GM12873 (cell line): ENCODE measurements at regions not wholly inside any gene's neighbourhood (a gene's known extent, or its start where the extent isn't known, plus 50 kb on each side); places are given as distances from the start of the nearest gene placed in this dataset.

Experiments
- TF ChIP-seq, protein P1 (sequence below): IDR thresholded peaks from 2 replicates; pipeline ENCODE4 v1.5.1; 2012; ENCODE audit warnings: low read depth, mild to moderate bottlenecking, moderate library complexity, low read length, control low read depth; ENCODE audit not compliant: insufficient read depth; ENCODE audit errors: missing control alignments

DNA sequence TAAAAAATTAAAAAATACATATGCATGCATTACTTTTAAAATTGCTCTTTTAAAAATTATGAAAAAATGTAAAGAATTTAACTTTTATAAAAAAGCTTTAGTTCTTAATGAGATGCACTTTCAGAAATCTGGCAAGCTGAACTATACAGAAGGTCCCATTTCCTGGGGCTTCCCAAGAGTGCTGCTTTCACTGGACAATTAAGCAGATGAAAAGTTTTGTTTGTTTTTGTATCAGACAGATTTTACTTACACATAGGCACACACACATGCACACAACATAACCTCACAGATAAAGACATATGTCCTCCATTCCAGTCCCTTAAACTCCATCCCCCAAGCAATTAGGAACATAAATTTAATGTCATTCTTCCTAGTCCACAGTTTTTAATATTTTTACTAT is 402.3 kb upstream of the ASIC2 start:
- TF ChIP-seq, protein P1, sequence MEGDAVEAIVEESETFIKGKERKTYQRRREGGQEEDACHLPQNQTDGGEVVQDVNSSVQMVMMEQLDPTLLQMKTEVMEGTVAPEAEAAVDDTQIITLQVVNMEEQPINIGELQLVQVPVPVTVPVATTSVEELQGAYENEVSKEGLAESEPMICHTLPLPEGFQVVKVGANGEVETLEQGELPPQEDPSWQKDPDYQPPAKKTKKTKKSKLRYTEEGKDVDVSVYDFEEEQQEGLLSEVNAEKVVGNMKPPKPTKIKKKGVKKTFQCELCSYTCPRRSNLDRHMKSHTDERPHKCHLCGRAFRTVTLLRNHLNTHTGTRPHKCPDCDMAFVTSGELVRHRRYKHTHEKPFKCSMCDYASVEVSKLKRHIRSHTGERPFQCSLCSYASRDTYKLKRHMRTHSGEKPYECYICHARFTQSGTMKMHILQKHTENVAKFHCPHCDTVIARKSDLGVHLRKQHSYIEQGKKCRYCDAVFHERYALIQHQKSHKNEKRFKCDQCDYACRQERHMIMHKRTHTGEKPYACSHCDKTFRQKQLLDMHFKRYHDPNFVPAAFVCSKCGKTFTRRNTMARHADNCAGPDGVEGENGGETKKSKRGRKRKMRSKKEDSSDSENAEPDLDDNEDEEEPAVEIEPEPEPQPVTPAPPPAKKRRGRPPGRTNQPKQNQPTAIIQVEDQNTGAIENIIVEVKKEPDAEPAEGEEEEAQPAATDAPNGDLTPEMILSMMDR, result no peak

DNA sequence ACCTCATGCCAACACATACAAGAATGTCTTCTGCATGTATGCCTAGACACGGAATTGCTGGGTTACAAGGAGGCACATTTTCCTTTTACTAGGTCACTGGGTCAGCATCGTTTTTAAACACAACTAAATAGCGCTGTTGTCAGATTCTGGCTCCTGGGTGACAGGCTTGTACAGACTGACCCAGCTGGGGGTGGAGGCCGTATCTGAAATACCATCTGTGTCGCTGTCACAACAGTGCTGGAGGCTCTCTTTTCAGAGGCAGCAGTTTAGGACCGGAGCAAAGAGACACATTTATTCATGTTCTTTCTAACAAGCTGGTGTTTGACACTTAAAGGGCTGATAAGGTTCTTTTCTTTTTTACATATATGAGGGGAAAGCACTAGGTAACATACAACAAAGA is 403.0 kb upstream of the ASIC2 start:
- TF ChIP-seq, protein P1, result no peak

DNA sequence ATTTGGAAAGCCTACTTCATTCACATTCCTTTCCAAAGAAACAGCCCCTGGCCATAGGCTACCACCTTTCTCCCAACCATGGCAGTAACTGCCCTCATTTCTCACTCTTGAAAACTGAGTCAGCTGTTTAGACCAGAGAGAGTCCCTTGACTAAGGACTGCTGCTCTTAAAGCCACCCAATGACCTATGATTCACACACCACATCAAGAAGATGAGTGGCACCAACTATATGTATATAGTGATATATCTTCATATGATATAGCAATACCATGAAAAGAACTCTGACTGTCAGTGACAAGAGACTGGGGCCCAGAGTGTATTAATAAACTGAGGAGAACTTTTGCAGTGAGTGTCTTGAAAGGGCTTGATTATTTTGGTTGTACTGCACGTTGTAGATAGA is 404.5 kb upstream of the ASIC2 start:
- TF ChIP-seq, protein P1, result no peak

DNA sequence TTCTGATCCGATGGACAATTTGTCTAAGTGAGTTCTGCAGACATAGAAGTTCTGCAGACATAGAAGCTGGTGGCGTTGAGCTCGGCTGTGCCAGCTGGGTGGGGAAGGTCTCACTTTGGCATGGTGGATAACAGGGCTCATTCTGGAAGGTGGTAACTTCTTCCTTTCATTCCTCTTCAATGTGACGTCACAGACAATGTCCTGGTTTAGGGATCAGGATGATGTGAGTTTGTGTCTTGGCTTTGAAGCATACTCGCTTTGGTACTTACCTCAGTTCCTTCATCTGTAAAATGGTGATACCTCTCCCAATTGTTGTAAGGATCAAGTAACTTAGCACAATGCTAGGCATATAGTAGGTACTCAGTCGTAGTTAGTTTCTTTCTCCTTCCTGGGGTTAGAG is 408.8 kb upstream of the ASIC2 start:
- TF ChIP-seq, protein P1, result no peak

DNA sequence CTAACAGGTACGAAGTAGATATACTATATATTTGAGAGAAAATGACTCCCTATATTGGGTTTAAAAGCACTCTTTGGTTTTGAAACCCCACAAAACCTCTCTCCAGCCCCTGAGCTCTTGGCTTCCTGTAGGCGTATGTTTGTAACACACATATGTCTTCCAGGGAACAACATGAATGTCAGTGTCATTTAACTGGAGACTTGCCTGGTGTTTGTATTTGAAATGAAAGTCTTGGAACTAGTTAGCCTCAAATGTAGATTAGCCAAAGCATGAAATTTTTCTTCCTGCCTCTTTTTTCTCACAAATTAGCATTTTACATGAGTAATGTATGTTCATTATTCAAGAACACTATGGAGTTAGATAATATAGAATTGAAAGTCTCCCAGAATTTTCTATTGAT is 411.8 kb upstream of the ASIC2 start:
- TF ChIP-seq, protein P1, result no peak

DNA sequence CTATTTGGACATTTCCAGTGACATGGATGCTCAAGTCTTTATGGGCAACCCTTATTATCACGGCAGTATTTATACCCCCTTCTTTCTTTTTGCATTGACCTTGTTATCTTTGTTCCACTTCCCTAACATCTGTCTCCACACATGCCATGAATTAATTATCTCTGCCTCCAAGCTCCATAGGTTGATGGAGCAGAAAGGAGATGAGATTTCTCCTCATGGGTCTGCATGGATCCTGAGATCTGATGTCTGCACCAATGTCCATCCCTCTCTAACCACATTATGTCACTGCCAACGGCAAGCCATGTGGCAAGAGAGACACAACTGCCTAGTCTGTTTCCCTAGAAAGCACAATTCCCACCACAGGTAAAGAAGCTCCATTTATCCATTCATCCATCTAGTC is 416.8 kb upstream of the ASIC2 start:
- TF ChIP-seq, protein P1, result no peak

DNA sequence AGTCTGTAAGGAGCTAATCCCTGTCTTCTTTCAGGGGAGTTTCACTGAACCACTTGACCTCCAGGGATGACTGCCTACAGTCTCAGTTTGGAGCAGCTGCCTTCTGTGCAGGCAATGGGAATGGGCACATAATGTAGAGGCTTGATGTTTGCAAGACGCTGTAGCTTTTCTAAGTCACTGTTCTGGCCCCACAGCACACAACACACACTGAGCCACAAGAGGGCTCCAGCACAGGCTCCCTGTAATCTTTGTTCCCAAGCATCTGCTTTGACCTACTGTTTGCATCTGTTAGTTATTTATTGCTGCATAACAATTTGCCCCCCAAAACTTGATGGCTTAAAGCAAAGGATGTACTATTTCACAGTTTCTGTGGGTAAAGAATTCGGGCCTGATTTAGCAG is 419.0 kb upstream of the ASIC2 start:
- TF ChIP-seq, protein P1, result peak; percentile 45
